ENCODE measurements at regions not wholly inside any gene's neighbourhood (a gene's known extent, or its start where the extent isn't known, plus 50 kb on each side); places are given as distances from the start of the nearest gene placed in this dataset.

DNA sequence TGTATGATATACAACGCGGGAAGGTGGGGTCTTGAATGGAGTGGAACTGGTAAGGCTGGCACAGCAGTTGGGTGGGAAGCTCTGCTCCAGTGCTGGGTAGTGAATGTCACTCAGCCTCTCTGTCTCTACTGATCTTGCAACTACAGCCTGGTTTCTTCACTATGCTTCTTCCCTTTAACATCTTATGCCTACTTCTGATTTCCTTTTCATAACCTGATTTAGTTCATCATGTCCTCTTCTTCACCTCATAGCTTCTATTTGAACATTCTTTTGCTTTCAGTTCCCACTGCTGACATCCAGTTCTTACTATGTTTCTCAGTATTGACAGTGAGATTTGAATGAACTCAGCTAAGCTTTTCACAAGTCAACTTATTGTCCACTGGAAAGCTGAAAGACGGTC is 286.2 kb downstream of the ARL6IP6 start:
- ChIA-PET CTCF (no interaction called here), POLR2A (no interaction called here)
- no peak overlapping the region for H3K4me3 ChIP-seq (ENCODE audit: low read depth in 2 of 2, low read length in 1 of 2)
- H3K4me1 ChIP-seq (ENCODE audit: control insufficient read depth in 1 of 2, insufficient read depth in 2 of 2, low read depth in 1 of 2, low read length in 1 of 2): no peaks in the 10 kb centered on the region
- WGBS (ENCODE audit: low lambda C conversion rate): 54% methylated on average over 3 of the region's 3 CpGs
- TF ChIP-seq TAF1 (IDR thresholded peaks at IDR 0.05; ENCODE audit: borderline replicate concordance, low read depth, low read length): no peak
- TF ChIP-seq FOSL2 (IDR thresholded peaks at IDR 0.05; ENCODE audit: borderline replicate concordance, low read depth): no peak
- TF ChIP-seq RFX5 (IDR thresholded peaks at IDR 0.05; ENCODE audit: low read length): no peak
- no peak for TF ChIP-seq RAD21 (IDR thresholded peaks at IDR 0.05; ENCODE audit: low read length)
- no peak for TF ChIP-seq ELF1 (IDR thresholded peaks at IDR 0.05)
- TF ChIP-seq GATA2 (CRISPR knock-in tag; IDR thresholded peaks at IDR 0.05): no peak
- TF ChIP-seq TCF12 (IDR thresholded peaks at IDR 0.05): no peak
- TF ChIP-seq MEF2A (IDR thresholded peaks at IDR 0.05; ENCODE audit: borderline replicate concordance, low read depth): no peak
- TF ChIP-seq, protein P1, sequence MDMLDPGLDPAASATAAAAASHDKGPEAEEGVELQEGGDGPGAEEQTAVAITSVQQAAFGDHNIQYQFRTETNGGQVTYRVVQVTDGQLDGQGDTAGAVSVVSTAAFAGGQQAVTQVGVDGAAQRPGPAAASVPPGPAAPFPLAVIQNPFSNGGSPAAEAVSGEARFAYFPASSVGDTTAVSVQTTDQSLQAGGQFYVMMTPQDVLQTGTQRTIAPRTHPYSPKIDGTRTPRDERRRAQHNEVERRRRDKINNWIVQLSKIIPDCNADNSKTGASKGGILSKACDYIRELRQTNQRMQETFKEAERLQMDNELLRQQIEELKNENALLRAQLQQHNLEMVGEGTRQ (IDR thresholded peaks at IDR 0.05; ENCODE audit: borderline replicate concordance, low read depth, low read length): no peak
- TF ChIP-seq RCOR1 (IDR thresholded peaks at IDR 0.05; ENCODE audit: low read length): no peak
- no peak for TF ChIP-seq SMC3 (IDR thresholded peaks at IDR 0.05; ENCODE audit: low read depth, low read length)
- no peak for TF ChIP-seq FOXM1 (IDR thresholded peaks at IDR 0.05; ENCODE audit: low read depth)
- no peak for TF ChIP-seq TEAD4 (IDR thresholded peaks at IDR 0.05; ENCODE audit: borderline replicate concordance, insufficient read depth)
- TF ChIP-seq EP300 (IDR thresholded peaks at IDR 0.05; ENCODE audit: borderline replicate concordance in 1 of 2, low read depth in 1 of 2, low read length in 1 of 2): no peak
- TF ChIP-seq, protein P2, sequence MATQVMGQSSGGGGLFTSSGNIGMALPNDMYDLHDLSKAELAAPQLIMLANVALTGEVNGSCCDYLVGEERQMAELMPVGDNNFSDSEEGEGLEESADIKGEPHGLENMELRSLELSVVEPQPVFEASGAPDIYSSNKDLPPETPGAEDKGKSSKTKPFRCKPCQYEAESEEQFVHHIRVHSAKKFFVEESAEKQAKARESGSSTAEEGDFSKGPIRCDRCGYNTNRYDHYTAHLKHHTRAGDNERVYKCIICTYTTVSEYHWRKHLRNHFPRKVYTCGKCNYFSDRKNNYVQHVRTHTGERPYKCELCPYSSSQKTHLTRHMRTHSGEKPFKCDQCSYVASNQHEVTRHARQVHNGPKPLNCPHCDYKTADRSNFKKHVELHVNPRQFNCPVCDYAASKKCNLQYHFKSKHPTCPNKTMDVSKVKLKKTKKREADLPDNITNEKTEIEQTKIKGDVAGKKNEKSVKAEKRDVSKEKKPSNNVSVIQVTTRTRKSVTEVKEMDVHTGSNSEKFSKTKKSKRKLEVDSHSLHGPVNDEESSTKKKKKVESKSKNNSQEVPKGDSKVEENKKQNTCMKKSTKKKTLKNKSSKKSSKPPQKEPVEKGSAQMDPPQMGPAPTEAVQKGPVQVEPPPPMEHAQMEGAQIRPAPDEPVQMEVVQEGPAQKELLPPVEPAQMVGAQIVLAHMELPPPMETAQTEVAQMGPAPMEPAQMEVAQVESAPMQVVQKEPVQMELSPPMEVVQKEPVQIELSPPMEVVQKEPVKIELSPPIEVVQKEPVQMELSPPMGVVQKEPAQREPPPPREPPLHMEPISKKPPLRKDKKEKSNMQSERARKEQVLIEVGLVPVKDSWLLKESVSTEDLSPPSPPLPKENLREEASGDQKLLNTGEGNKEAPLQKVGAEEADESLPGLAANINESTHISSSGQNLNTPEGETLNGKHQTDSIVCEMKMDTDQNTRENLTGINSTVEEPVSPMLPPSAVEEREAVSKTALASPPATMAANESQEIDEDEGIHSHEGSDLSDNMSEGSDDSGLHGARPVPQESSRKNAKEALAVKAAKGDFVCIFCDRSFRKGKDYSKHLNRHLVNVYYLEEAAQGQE (IDR thresholded peaks at IDR 0.05; ENCODE audit: low read depth, low read length): no peak
- TF ChIP-seq, protein P3, sequence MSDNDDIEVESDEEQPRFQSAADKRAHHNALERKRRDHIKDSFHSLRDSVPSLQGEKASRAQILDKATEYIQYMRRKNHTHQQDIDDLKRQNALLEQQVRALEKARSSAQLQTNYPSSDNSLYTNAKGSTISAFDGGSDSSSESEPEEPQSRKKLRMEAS (IDR thresholded peaks at IDR 0.05; ENCODE audit: low read depth): no peak
- no peaks in the 10 kb centered on the region for H3K79me2 ChIP-seq (ENCODE audit: insufficient read depth)
- no peaks in the 10 kb centered on the region for H3K36me3 ChIP-seq (replicated peaks in 1 of 2; ENCODE audit: control insufficient read depth in 1 of 2, insufficient read depth in 2 of 2, low read length in 1 of 2)
- H3K27me3 ChIP-seq (ENCODE audit: insufficient read depth): no peaks in the 10 kb centered on the region
- no peaks in the 10 kb centered on the region for H3K9me3 ChIP-seq
- no peak overlapping the region for H3K27ac ChIP-seq (ENCODE audit: low read depth in 2 of 2, low read length in 1 of 2)
- H2AFZ ChIP-seq (ENCODE audit: low read depth): no peak overlapping the region
- H3K9me2 ChIP-seq: no peaks in the 10 kb centered on the region
- no peaks in the 10 kb centered on the region for H3F3A ChIP-seq (replicated peaks; ENCODE audit: insufficient read depth)
- no peak for DNase-seq
- H4K20me1 ChIP-seq (ENCODE audit: insufficient read depth): no peaks in the 10 kb centered on the region
- H3K9ac ChIP-seq: no peak overlapping the region
- H3K4me2 ChIP-seq: no peak overlapping the region
